ENCODE measurements at regions not wholly inside any gene's neighbourhood (a gene's known extent, or its start where the extent isn't known, plus 50 kb on each side); places are given as distances from the start of the nearest gene placed in this dataset.
"Not testable (repeated sequence)": the region's sequence is repeated elsewhere in the genome, so short reads cannot be mapped to it uniquely, and the experiment has no call there.

DNA sequence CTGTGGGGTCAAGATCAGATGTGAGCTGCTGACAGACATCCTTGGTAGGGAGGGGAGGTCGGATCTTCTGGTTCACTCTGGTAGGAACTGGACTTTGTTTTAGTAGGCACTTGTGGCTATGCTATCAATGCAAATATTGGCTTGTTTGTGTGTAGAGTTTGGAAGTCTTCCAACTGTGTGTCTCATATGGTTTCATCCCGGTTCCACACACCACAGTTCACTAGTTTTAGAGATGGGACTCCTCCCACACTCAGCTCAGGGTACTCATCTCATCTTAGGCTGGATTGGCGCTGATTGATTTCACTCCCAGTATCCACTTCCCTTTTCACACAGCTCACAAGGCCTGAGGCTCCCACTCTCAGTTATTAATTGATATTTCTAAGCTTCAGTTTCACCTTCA, 161.3 kb downstream of the THBS2 start:
- CTCF ChIA-PET, result interaction anchor here (1.1 kb wide), 1 partner anchor 29 kb away, joined by 3 read pairs; no protein-coding TSS in a partner anchor
- DNase-seq (ENCODE audit: extremely low spot score), result no peak
- POLR2A ChIA-PET, result no interaction called here
- TF ChIP-seq CTCF (IDR thresholded peaks at IDR 0.05; ENCODE audit: control extremely low read depth, extremely low read depth, low read depth, missing control alignments), result no peak

DNA sequence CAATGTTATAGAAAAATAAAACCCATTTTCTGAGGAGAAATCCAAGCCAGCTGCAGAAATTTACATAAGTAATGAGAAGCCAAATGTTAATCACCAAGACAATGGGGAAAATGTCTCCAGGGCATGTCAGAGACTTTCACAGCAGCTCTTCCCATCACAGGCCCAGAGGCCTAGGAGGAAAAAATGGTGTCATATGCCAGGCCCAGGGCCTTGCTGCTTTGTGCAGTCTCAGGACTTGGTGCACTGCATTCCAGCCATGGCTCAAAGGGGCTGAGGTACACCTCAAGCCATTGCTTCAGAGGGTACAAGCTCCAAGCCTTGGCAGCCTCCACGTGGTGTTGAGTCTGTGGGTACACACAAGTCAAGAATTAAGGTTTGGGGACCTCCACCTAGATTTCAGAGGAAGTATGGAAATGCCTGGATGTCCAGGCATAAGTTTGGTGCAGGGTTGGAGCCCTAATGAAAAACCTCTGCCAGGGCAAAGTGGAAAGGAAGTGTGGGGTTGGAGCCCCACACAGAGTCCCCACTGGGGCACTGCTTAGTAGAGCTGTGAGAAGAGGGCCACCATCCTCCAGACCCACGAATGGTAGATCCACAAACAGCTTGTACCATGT, 163.0 kb downstream of the THBS2 start:
- CTCF ChIA-PET; DNase-seq (ENCODE audit: extremely low spot score); POLR2A ChIA-PET: not testable (repeated sequence)

DNA sequence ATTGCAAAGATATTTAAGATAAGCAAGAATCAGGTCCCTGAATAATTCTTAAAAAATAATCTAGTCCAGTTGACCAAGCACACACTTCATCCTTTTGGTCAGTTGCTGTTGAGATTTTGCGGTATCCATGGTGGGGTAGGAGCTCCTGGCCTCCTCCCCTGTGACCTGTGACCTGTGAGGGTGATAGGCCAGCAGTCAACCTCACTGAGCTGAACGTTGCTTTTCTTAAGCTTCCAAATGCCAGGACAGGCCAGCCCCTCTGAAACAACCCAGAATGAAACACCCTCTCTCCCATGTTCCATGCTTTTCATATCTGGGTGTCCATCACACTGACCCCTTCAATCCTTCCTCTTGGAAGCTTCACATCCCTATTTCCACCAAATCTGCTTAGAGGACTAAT, 164.9 kb downstream of the THBS2 start:
- no peak for DNase-seq (ENCODE audit: extremely low spot score)
- CTCF ChIA-PET, result no interaction called here
- POLR2A ChIA-PET, result no interaction called here
- TF ChIP-seq CTCF (IDR thresholded peaks at IDR 0.05; ENCODE audit: control extremely low read depth, extremely low read depth, low read depth, missing control alignments), result no peak

GRCh38 chr6:169087443-169088041, 166.1 kb downstream of the THBS2 start:
- ChIA-PET POLR2A (no interaction called here), CTCF (no interaction called here)
- no peak for TF ChIP-seq CTCF (IDR thresholded peaks at IDR 0.05; ENCODE audit: control extremely low read depth, extremely low read depth, low read depth, missing control alignments)
- no peak for DNase-seq (ENCODE audit: extremely low spot score)

GRCh38 chr6:169086616-169087015, 167.0 kb downstream of the THBS2 start:
- POLR2A ChIA-PET; DNase-seq (ENCODE audit: extremely low spot score): not testable (repeated sequence)
- CTCF ChIA-PET, result interaction anchor here (1.6 kb wide), 1 partner anchor 10 kb away, joined by 3 read pairs; no protein-coding TSS in a partner anchor

DNA sequence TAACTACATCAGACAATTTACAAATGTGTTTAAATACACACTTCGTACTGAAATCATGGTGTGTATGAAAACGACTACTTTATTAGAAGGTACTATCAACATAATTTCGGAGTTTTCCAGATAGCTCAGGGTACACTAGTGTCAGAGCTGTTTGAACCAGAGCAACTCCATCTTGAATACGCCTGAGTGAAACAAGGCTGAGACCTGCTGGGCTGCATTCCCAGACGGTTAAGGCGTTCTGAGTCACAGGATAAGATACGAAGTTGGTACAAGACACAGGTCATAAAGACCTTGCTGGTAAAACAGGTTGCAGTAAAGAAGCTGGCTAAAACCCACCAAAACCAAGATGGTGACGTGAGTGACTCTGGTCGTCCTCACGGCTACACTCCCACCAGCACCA, 167.6 kb downstream of the THBS2 start:
- TF ChIP-seq CTCF (IDR thresholded peaks at IDR 0.05; ENCODE audit: control extremely low read depth, extremely low read depth, low read depth, missing control alignments), result no peak
- ChIA-PET POLR2A (no interaction called here), CTCF (interaction anchor here (1.6 kb wide), 1 partner anchor 10 kb away, joined by 3 read pairs; no protein-coding TSS in a partner anchor)
- DNase-seq (ENCODE audit: extremely low spot score), result no peak

DNA sequence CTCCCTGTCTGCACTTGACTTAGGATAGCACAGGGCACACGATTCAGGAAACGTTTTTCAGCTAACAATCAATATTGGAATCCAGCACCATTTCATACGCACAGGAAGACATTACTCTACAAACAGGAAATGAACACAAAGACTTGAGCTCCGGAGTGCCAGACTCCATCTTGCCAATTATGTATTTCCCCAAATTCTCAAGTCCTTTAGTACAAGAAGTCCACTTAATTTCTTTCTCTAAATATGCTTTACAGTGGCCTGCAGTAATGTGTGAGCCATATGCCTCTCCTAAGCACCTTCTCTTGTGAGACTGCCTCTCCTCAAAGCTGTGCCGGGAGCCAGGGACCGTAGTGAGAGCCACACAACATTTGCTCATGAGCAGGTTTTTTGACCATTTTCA, 168.2 kb downstream of the THBS2 start:
- ChIA-PET CTCF (interaction anchor here (1.6 kb wide), 1 partner anchor 9 kb away, joined by 3 read pairs; no protein-coding TSS in a partner anchor), POLR2A (no interaction called here)
- TF ChIP-seq CTCF (IDR thresholded peaks at IDR 0.05; ENCODE audit: control extremely low read depth, extremely low read depth, low read depth, missing control alignments), result no peak
- no peak for DNase-seq (ENCODE audit: extremely low spot score)

GRCh38 chr6:169084557-169084956, 169.1 kb downstream of the THBS2 start:
- DNase-seq (ENCODE audit: extremely low spot score); CTCF ChIA-PET; POLR2A ChIA-PET: not testable (repeated sequence)

Data from GM10248 (cell line).